Neural cell (in vitro differentiated cells): ENCODE measurements at regions not wholly inside any gene's neighbourhood (a gene's known extent, or its start where the extent isn't known, plus 50 kb on each side); places are given as distances from the start of the nearest gene placed in this dataset.

Experiments used
- POLR2AphosphoS5 ChIP-seq: IDR thresholded peaks from 2 replicates; pipeline ENCODE4 v1.6.1; 2012
- TF ChIP-seq, protein P1 (sequence below): fragments of 450-650 bp; IDR thresholded peaks from 2 replicates; pipeline ENCODE4 v1.5.1; 2014; ENCODE audit warnings: antibody characterized with exemption, mild to moderate bottlenecking, moderate library complexity; ENCODE audit not compliant: poor library complexity, severe bottlenecking

DNA sequence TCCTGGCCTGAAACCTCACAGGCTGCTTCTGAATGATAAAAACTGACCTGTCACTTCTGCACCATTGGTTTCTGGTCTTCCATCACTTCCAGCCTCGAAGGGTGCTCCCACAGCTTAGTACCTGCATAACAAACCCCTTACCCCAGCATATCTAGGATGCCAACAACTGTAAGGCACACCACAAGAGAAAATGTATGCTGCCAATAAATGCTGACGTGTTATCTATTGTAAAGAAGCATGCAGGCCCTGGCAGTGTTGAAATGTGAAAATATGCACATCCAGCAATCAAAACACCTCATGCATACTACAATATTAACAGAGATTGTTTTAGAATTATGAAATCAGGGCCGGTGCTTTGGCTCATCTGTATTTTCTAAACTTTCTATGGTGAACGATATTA, 242.0 kb upstream of the NSMCE3 start:
- TF ChIP-seq POLR2AphosphoS5 = no peak
- TF ChIP-seq, protein P1, sequence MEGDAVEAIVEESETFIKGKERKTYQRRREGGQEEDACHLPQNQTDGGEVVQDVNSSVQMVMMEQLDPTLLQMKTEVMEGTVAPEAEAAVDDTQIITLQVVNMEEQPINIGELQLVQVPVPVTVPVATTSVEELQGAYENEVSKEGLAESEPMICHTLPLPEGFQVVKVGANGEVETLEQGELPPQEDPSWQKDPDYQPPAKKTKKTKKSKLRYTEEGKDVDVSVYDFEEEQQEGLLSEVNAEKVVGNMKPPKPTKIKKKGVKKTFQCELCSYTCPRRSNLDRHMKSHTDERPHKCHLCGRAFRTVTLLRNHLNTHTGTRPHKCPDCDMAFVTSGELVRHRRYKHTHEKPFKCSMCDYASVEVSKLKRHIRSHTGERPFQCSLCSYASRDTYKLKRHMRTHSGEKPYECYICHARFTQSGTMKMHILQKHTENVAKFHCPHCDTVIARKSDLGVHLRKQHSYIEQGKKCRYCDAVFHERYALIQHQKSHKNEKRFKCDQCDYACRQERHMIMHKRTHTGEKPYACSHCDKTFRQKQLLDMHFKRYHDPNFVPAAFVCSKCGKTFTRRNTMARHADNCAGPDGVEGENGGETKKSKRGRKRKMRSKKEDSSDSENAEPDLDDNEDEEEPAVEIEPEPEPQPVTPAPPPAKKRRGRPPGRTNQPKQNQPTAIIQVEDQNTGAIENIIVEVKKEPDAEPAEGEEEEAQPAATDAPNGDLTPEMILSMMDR = no peak
